Inflammatory macrophage treated with lipopolysaccharide for 1 hour (primary cell): ENCODE measurements at regions not wholly inside any gene's neighbourhood (a gene's known extent, or its start where the extent isn't known, plus 50 kb on each side); places are given as distances from the start of the nearest gene placed in this dataset.
"Not testable (repeated sequence)": the region's sequence is repeated elsewhere in the genome, so short reads cannot be mapped to it uniquely, and the experiment has no call there.

ENCODE experiments used
- DNase-seq, 2 donors: peaks; one replicate each; pipeline ENCODE4 v3.0.0-alpha.2; 2020 to 2022

DNA sequence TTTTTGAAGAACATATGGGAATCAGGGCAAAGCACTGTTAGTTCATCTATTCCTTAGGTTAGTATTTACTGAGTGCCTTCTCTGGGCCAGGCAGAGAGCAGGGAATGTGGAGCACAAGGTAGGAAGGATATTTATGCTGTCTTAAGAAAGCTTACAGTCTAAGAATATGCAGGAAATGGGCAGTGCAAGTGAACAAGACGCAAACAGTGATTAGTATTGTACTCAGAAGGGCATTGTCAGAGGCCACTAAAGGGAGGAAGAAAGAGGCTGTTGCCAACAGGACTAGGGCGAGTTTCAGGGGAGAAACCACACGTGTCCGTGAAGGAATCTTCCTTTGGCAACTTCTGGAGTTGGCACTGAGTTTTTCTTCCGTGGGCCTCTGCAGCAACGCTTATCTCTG, 552.8 kb upstream of the COBL start:
- no peak for DNase-seq

DNA sequence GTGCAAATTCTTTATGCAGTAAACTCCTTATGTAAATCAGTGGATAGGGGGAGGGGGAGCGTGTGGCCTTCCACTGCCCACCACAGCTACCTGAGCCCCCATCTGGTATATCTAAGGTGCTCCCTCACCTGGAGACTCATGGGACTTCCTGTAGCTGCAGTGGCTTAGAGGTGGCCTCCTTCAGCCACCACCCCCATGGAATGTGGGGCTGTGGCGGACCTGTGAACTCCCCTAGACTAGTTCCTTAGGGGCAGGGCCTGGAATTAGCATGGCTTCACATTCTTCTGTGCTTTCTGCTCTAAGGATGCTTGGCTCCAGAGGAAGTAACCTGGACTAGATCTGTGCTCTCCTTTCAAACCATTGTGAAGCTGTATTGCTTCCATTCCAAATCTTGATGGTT, 550.5 kb upstream of the COBL start:
- DNase-seq: no peak

DNA sequence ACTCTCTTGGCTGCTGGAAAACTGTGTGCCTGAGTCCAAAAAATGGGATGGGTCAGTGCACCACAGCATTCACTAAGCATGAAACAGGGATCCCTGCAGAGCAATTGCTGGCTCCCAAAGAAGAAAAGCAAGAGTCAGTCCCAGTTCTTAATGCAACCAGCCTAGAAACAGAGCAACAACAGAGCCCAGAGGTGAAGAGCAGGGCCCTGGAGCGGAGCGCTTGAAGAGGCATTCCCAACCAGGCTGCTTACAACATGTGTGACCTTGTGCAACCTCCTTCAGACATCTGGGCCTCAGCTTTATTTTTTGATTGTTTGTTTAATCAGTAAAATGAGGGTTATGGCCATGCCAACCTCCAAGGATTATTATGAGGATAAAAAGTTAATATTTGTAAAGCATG, 543.7 kb upstream of the COBL start:
- no peak for DNase-seq

DNA sequence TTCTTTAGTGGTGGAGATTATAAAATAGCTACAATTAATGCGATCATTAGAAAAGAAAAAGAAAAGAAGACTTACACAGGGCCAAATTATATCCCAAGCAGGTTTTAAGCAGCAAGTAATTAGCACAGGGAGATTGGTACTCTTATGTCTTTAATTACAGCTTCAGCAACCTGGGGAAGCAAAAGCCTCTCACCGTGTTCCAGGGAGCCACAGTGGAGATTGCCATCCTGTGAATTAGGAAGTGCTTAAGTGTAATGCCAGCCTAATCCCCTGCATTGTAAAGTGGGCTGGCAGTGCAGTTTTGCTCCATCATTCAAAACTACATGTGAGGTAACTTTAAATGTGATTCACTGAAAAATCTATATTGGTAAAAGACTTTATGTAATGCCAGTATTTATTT, 533.5 kb upstream of the COBL start:
- no peak for DNase-seq

DNA sequence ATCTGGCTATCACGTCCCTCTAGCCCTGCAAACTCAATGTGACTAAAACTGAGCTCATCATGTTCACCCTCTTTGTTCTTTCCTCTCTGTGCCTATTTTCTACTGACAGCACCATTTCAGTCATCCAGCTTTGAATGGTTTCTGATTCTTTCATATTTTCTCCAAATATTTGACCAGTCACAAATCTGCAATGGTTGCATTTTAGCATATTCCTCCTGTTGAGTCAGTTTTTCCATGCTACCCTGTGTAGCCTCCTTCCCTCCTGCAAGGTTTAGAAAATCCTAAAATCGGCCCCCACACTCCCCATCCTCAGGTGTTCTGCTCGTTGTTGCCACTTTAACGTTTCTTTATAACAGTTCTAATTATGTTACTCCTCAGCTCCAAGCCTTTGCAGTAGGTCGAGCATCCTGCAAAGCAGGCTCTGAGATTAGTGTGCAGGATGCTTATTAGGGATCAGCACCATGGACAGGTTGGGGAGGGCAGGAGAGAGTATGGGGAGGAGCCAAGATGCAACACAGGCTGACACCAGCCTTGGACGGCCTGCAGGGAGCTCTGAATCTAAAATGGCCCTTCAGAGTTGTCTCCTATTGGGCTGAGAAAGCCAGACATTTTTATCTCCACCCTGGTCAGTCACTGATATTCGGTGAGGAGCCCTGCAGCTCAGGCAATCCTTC, 531.0 kb upstream of the COBL start:
- DNase-seq: no peak

GRCh38 chr7:51839130-51839529, 522.5 kb upstream of the COBL start:
- DNase-seq: not testable (repeated sequence)

GRCh38 chr7:51827631-51828030, 511.0 kb upstream of the COBL start:
- no peak for DNase-seq

GRCh38 chr7:51824050-51824449, 507.4 kb upstream of the COBL start:
- DNase-seq: no peak

DNA sequence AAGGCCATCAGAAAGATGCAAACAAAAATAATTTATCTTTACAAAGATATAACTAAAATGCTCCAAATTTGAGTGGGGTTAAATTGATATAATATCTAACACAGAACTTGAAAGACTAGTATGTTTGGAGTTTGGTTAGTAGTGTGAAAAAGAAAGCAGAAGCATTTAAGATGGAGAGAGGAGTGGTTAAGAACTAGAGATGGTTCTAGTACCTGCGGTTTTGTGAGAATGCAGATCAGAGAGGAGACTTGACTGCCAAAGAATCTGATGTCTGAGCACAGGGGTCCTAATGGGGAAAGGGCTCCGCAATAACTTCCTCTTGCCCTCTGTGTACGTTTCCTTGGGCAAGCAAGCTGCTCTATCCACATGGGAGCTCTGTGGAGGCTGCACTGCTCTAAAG, 506.8 kb upstream of the COBL start:
- no peak for DNase-seq

DNA sequence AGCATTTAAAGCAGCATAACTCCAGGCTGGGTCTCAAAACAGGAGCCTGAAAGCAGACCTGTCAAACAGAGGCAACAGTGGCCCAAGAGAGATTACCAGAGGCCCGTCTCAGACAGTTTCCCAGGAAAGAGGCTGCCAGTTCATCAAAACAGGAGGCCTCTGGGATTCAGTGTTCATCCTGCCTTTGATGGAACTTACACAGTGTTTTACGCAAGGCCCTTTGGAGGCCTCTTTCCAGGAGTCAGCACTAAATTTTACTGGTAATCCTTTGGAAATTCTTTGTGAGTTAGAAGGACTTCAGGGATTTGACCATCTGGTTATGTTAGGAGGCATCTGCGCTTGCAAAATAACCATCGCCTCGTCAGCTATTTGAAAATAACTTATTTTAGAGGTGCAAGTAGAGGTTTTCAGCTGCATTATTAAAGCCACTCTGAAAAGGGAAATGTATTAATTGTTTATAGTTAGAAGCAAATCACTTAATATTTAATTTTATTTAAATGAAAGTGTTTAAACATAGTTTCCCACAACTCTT, 501.2 kb upstream of the COBL start:
- no peak for DNase-seq

DNA sequence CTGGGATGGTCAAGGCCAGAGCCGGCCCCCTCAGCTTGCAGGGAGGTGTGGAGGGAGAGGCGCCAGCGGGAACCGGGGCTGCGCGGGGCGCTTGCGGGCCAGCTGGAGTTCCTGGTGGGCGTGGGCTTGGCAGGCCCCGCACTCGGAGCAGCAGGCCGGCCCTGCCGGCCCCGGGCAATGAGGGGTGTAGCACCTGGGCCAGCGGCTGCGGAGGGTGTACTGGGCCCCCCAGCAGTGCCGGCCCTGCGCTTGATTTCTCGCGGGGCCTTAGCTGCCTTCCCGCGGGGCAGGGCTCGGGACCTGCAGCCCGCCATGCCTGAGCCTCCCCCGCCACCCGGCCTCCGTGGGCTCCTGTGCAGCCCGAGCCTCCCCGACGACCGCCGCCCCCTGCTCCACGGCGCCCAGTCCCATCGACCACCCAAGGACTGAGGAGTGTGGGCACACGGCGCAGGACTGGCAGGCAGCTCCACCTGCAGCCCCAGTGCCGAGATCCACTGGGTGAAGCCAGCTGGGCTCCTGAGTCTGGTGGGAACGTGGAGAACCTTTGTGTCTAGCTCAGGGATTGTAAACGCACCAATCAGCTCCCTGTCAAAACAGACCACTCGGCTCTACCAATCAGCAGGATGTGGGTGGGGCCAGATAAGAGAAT, 489.3 kb upstream of the COBL start:
- not testable (repeated sequence) for DNase-seq

DNA sequence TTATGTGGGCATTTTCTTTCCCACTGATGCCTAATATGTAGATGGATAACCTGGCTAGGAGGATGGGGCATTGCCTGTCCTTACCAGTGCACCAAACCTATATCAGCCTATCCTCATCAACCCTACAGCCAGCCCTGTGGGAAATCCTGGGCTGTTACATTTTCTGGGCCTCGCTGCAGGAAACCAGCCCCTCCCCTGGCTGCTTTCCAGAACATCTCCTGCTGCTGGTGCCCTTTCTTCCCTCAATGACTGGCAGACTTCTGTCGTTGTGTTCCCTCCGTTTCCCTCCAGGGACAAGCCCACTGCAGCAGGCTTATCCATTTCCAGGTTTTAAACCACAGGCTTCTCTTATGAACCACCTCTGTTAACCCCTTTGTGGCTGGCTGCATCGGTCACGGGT, 486.1 kb upstream of the COBL start:
- DNase-seq: no peak

DNA sequence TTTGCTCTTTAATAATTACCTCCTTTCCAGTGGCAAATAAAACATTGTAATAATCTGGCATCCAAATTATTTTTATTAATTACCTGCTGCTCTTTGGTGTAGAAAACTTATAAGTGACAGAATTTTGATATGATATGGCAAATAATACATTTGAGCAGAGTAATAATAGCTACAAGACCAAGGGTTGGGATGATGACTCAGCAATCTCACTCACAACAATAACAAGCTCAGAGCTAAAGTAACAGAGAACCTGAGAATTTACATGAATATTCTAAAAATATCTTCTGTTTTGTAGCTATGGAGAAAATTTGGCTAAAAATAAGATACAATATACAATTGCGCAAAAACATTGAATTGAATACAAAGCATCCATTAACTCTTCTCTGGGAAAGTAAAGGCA, 480.8 kb upstream of the COBL start:
- no peak for DNase-seq

DNA sequence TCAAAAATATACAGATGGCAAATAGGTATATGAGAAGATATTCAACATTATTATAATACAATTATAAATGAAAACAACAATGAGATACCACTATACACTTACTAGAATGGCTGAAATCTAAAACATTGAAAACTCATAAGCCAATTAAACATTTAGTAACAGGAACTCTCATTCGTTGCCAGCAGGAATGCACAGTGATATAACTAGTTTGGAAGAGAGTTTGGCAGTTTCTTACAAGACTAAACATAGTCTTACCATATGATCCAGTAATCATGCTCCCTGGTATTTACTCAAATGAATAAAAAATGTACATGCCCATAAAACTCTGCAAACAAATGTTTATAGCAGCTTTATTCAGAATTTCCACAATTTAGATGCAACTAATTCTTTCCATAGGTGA, 476.2 kb upstream of the COBL start:
- DNase-seq: no peak

DNA sequence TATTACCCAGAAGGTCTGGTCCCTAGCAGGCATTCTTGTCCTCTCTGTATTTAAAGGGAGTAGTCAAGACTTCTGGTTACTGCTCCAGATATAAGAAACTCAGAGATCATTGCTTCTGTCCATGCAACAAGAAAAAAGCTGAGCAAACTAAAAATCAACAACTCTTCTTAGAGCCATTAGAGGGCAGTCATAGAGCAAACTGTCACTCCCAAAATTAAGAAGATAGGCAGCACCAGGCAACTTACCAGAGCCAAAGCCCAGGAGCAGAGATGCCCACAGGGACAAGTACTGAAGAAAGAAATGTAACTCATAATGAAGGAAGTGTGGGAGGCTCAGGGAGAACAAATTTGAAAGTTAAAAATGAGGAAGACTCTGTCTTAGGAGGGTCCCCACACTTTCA, 472.9 kb upstream of the COBL start:
- DNase-seq: no peak

DNA sequence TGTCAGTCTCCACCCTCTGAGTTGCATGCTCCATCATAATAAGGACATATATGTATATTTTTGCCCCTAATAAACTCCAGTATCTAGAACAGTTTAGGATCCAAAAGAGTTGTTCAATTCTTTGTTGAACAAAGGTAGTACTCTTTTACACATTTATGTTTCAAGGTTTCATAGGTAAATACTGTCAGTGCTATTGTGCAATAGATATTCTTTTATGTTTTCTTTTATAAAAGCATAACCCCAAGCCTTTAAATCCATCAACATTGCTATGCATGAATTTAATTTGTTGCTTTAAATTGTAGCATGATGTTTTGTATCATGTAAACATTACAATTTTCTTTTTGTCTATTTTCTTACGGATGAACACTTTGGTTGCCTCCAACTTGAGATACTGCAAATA, 469.7 kb upstream of the COBL start:
- DNase-seq: no peak

DNA sequence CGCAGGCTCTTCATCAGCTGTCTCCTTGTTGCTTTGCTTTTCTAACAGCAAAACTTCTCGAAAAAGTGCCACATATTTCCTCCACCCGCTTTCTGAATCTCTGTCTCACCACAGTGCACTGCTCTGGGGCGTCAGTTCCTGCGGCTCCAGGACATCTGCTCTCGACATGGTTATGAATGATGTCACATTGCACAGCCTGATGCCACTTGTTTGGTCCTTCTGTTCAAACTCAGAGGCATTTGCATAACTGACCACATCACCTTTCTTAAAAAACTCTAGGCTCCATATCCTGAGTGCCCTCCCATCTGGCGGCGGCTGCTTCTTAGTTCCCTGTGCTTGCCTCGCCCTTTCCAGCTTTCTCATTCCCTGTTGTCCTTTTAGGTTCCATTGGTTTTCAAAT, 469.3 kb upstream of the COBL start:
- no peak for DNase-seq

DNA sequence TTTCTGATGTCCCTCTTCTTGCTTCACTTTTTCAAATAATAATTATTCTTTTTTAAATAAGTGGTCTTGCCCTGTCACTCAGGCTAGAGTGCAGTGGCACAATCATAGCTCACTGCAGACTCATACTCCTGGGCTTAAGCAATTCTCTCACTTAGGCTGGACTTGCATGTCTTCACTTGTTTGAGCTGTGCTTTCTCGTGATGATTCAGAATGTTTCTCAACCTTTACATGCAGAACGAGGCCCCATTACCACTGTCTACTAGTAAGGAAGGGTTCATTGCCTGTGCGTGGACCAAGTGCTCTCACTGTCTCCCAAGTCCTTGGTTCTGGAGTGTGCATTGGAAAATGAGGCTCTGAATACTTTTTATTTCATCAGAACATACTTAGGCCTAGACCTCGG, 468.6 kb upstream of the COBL start:
- no peak for DNase-seq

DNA sequence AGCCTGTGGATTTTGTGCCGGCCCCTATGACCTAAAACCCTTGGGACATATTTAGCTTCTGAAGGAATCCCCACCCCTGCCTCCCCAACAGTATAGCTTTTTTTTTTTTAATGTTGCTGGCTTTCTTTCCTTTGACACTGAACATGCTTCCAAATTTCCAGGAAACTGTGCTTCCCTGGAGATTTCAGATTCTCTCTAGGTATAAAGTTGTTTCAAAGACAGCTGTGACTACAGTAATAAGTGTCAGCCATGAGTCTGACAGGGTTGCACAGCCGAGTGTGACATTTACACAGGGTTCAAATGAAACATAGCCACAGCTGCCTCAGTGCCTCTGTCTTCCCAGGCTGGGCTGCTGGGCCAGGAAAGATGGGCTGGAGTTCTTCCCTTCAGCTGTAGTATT, 466.6 kb upstream of the COBL start:
- DNase-seq: no peak

GRCh38 chr7:51778121-51778520, 461.5 kb upstream of the COBL start:
- DNase-seq: no peak

GRCh38 chr7:51774178-51774577, 457.6 kb upstream of the COBL start:
- DNase-seq: no peak

DNA sequence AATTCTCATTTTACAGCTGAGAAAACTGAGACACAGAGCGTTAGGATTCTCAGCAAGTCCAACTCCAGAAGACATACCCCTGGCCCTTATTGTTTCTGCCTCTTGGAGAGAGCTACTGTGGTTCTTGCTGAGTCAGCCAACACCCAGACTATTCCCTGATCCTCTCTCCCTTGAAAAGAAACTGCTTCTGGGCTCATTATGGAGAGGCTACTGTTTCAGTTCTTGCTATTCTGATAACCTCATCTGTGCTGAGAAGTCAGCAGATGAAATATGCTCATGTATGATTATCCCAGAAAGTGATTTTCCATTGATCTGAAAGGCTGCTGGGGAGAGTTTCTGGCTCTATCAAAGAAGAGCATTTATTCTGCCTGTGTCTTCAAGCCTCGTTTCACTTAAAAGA, 455.6 kb upstream of the COBL start:
- DNase-seq: no peak

DNA sequence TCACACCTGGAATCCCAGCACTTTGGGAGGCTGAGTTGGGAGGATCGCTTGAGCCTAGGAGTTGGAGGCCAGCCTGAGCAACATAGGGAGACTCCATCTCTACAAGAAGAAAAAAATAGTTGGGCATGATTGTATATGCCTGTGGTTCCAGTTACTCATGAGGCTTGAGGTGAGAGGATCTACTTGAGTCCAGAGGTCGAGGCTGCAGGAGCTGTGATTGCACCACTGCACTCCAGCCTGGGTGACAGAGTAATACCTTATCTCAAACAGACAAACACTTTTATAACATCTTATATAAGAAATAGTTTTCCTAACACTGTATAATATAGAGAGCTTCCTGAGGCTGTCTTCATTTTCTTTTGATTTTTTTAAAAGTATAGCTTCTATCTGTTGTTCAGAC, 448.4 kb upstream of the COBL start:
- DNase-seq: no peak

GRCh38 chr7:51759985-51760384, 443.4 kb upstream of the COBL start:
- no peak for DNase-seq

GRCh38 chr7:51757960-51758359, 441.4 kb upstream of the COBL start:
- no peak for DNase-seq
